EL (cell line): ENCODE measurements at regions not wholly inside any gene's neighbourhood (a gene's known extent, or its start where the extent isn't known, plus 50 kb on each side); places are given as distances from the start of the nearest gene placed in this dataset.

ENCODE experiments used
- DNase-seq: peaks from one replicate; pipeline ENCODE4 v3.0.0-alpha.2; 2016

DNA sequence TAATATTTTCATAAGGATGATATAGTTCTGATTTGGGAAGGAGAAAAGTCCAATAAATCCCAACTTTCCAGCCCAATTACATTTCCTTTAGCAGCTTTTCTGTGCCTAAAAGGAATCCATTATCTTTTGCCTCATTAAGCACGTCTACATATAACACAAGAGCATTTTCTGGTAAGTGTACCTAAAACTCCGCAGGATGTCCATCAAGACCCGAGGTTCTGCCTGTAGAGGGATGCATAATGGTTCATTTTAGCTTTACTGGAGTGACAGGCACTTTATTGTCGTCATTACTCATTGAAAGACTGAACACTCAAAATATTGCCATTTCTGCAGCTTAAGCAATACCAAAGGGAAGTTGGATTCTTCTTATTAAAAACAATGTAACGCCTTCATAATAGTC, 669.0 kb downstream of the PRELID2 start:
- no peak for DNase-seq

GRCh38 chr5:145163876-145164275, 671.3 kb downstream of the PRELID2 start:
- DNase-seq = no peak

DNA sequence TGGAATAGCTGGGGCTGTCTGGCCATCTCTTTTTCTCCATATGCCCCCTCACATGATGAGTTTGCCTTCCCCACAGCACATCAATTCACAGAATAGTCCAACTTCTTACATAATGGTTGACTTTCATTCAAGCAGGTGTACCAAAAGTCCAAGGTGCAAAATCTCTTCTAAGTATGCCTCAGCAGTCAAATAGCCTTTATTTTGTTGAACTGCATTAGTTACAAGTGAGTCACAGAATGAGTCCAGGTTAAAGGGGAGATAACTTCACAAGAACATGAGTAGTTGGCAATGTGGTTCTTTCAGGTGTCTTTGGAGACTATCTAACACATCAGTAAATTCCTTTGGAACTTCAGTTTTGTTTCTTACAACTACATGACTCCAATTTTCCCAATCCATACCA, 672.5 kb downstream of the PRELID2 start:
- DNase-seq = no peak

DNA sequence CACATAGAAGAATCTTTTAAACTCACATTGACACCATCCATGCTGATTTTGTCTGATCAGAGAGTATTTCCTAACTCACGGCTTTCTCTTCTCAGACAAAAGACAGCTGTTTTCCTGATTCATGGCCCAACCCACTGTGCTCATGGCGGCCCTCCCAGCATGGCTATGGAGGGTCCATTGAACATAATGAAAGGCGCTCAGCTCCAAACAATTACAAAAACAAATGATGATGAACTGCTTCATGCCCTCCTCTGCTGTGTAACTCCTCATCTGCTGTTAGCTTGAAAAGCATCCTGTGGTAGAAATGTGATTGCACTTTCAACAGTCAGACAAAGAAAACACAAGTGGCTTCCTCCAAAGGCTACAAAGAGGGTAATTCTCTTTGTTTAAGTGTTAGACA, 673.8 kb downstream of the PRELID2 start:
- no peak for DNase-seq

- DNase-seq = no peak
Observed at GRCh38 chr5:145160679-145161078, 674.5 kb downstream of the PRELID2 start.

DNA sequence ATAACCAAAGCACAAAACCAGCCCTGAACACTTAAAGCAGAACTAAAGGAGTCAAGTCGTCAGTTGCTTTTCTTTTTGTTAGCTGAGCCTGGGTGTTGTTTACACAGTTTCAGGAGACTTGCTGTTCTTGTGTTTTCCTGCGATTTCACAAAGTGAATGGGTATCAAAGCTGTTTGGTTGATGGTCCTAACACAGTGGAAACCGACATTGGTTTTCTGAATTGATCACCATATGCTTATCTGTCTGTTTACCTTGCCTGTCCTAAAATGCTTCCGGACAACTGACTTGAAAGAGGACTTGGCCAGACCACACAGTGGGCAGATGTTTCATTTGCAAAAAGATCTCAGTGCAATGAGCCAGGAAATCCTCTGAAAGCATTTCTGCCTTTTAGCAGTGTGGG, 676.4 kb downstream of the PRELID2 start:
- DNase-seq = no peak

- DNase-seq = peak; percentile 25
Observed at GRCh38 chr5:145157841-145158240, 677.3 kb downstream of the PRELID2 start.

GRCh38 chr5:145141534-145141933, 693.6 kb downstream of the PRELID2 start:
- DNase-seq = no peak

- DNase-seq = peak; percentile 18
Observed at GRCh38 chr5:145130996-145131395, 704.1 kb downstream of the PRELID2 start.

GRCh38 chr5:145129797-145130196, 705.3 kb downstream of the PRELID2 start:
- DNase-seq = no peak

GRCh38 chr5:145124806-145125205, 710.3 kb downstream of the PRELID2 start:
- no peak for DNase-seq

GRCh38 chr5:145118611-145119010, 716.5 kb downstream of the PRELID2 start:
- no peak for DNase-seq

DNA sequence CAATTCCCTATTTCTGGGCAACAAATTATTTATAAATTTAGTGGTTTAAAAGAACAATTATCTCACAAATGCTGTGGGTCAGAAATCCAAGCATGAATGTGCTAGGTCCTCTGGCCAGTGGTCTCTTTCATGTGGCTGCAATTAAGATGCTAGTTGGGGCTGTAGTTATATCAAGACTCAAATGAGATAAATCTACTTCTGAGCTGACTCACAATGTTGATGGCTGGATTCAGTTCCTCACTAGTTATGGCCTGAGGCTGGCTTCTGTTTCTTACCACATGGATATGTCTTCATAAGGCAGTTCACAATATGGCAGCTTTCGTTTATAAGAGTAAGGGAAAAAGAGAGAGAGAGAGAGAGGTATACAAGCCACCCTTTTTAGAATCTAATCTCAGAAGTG, 717.0 kb downstream of the PRELID2 start:
- peak; percentile 34 for DNase-seq

DNA sequence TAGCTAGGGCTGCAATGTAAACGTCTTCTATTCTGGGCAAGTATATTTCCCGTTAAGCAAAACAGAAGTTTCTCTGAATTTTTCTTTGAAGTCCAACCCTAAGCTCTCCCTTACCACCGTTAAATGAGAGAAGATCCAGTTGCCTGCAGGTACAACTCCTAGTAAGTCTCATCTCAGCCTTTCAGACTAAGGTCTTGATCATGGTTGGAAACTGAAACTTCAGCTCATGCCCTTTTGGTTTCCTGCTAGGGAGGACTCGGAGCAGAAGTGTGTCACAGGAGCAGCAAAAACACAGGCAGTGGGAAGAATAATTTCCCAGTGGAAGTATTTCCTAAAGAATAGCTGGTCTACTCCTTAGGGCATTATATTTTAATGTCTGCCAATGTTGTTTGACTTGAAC, 717.9 kb downstream of the PRELID2 start:
- no peak for DNase-seq

GRCh38 chr5:145111420-145111819, 723.7 kb downstream of the PRELID2 start:
- DNase-seq = no peak

- peak; percentile 30 for DNase-seq
Observed at GRCh38 chr5:145110834-145111233, 724.3 kb downstream of the PRELID2 start.

GRCh38 chr5:145110181-145110580, 725.0 kb downstream of the PRELID2 start:
- DNase-seq = no peak

- DNase-seq = no peak
Observed at GRCh38 chr5:145105384-145105783, 729.8 kb downstream of the PRELID2 start.

DNA sequence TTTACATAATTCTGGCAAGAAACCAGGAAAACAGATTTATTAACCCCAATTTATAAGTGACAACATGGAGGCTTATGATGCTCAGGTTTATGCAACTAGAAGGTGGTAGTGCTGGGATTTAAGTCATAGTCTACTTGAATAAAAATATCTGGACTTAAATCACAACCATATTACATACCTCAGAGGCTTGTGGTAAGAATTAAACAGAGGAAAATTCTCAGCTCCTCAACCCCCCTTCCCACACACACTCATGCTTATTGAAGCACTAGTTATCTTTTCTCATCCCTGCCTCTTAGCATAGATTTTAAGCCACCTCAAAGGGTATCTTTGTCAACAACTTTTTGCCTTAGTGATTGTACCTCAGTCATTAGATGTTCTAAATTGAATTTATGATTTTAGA, 731.0 kb downstream of the PRELID2 start:
- no peak for DNase-seq

- peak; percentile 17 for DNase-seq
Observed at GRCh38 chr5:145101246-145101645, 733.9 kb downstream of the PRELID2 start.

GRCh38 chr5:145090115-145090514, 745.0 kb downstream of the PRELID2 start:
- no peak for DNase-seq

DNA sequence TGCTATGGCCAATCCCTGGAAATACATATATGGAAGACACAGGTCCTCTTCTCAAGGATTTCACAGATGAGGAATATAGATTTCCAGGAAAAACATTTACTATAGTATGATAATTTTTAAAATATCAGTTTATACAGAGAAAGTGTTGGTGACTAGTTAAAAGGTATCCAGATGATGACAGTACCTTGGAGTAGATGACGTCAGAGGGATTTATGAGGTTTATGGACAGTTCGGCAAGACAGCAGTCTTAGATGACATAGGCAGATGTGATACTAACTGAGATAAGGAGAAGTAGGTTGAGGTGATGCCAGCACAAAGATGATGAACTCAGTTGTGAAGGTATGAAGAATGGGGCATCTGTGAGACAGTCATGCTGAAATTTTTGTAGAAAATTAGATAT, 750.3 kb downstream of the PRELID2 start:
- no peak for DNase-seq

DNA sequence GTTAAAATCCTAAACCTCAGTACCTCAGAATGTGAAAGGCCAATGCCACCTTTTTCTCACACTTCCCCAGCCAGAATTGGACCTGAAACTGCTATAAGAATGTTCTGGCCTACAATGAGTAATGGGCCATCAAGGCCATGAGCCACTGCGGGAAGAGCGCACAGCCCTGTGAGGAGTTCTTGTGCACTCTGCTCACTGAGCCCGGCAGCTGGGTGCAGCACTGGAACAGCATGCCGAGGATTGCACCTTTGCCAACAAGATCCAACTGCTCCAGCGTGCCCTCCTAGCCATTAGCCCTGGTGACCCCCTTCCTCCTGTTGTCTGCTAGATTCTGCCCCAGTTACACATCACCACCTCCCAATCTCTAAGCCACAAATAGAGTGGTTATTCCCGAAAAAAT, 758.1 kb downstream of the PRELID2 start:
- DNase-seq = no peak

GRCh38 chr5:145076040-145076439, 759.1 kb downstream of the PRELID2 start:
- no peak for DNase-seq

GRCh38 chr5:145072889-145073288, 762.3 kb downstream of the PRELID2 start:
- DNase-seq = no peak

- peak; percentile 44 for DNase-seq
Observed at GRCh38 chr5:145068721-145069120, 766.4 kb downstream of the PRELID2 start.
